GM12874 (cell line): ENCODE measurements at regions not wholly inside any gene's neighbourhood (a gene's known extent, or its start where the extent isn't known, plus 50 kb on each side); places are given as distances from the start of the nearest gene placed in this dataset.

ENCODE experiments used
- CTCF ChIP-seq: IDR thresholded peaks from 2 replicates; pipeline ENCODE4 v1.5.1; 2011; ENCODE audit warnings: low read depth, mild to moderate bottlenecking, control low read depth, low read length, moderate library complexity; ENCODE audit not compliant: insufficient read depth

GRCh38 chr4:81343536-81343935 is 128.2 kb downstream of the RASGEF1B start:
- TF ChIP-seq CTCF: no peak

- no peak for TF ChIP-seq CTCF
These were observed 128.0 kb upstream of the PRKG2 start for GRCh38 chr4:81343046-81343445.

GRCh38 chr4:81337211-81337610 is 122.2 kb upstream of the PRKG2 start:
- TF ChIP-seq CTCF: no peak

- TF ChIP-seq CTCF: no peak
These were observed 120.3 kb upstream of the PRKG2 start for GRCh38 chr4:81335122-81335912.

GRCh38 chr4:81330018-81330417 is 115.0 kb upstream of the PRKG2 start:
- TF ChIP-seq CTCF: no peak

GRCh38 chr4:81326581-81326980 is 111.6 kb upstream of the PRKG2 start:
- TF ChIP-seq CTCF: no peak

GRCh38 chr4:81319657-81320056 is 104.6 kb upstream of the PRKG2 start:
- TF ChIP-seq CTCF: no peak
